ENCODE measurements at regions not wholly inside any gene's neighbourhood (a gene's known extent, or its start where the extent isn't known, plus 50 kb on each side); places are given as distances from the start of the nearest gene placed in this dataset.

DNA sequence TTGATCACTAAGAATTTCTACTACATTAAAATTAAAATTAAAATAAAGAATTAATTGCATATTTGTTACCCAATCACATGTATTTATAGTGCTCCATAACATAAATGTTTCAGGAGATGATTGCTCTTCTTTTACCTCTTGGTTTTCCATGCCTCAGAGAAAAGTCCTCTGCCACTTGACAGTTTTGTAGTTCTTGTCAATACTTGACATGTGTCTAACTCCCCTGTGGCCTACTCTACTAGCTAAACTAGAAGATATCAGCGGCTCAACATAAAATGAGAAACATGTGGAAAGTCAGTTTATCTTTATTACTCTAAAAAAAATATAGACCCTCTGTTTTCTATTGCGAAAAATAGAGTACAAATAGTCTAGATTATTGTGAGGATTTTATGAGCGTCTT, 650.6 kb upstream of the NUDT12 start:
- TF ChIP-seq, protein P1, sequence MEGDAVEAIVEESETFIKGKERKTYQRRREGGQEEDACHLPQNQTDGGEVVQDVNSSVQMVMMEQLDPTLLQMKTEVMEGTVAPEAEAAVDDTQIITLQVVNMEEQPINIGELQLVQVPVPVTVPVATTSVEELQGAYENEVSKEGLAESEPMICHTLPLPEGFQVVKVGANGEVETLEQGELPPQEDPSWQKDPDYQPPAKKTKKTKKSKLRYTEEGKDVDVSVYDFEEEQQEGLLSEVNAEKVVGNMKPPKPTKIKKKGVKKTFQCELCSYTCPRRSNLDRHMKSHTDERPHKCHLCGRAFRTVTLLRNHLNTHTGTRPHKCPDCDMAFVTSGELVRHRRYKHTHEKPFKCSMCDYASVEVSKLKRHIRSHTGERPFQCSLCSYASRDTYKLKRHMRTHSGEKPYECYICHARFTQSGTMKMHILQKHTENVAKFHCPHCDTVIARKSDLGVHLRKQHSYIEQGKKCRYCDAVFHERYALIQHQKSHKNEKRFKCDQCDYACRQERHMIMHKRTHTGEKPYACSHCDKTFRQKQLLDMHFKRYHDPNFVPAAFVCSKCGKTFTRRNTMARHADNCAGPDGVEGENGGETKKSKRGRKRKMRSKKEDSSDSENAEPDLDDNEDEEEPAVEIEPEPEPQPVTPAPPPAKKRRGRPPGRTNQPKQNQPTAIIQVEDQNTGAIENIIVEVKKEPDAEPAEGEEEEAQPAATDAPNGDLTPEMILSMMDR (IDR thresholded peaks at IDR 0.05) = no peak
- TF ChIP-seq POLR2AphosphoS5 (IDR thresholded peaks at IDR 0.05) = no peak
- TF ChIP-seq POLR2A (IDR thresholded peaks at IDR 0.05) = no peak

Data from stomach (tissue), 4 donors.